Heart left ventricle (tissue), 13 donors: ENCODE measurements at regions not wholly inside any gene's neighbourhood (a gene's known extent, or its start where the extent isn't known, plus 50 kb on each side); places are given as distances from the start of the nearest gene placed in this dataset.

Experiments used
- POLR2A ChIP-seq, 2 donors: fragments of 450-650 bp; IDR thresholded peaks; one replicate each; pipeline ENCODE4 v1.6.1; 2017; ENCODE audit warnings: antibody characterized with exemption in 2 of 2, mild to moderate bottlenecking in 2 of 2, moderate library complexity in 2 of 2
- TF ChIP-seq, protein P1 (sequence below), 12 donors: fragments of 200-600 bp; sonication (generic) in 4 of 12; IDR thresholded peaks; one replicate each; pipeline versions ENCODE4 v1.5.0 to v1.8.0; 2018 to 2022; ENCODE audit warnings: antibody characterized with exemption in 12 of 12, mild to moderate bottlenecking in 5 of 12
- donor health status: ischemic (EF 13 %, LVEDD 7.1; RV severe dilation, severe dysfunction).
- donor health status: DM: no; HTN: yes; CAD: no.
- donor health status: DM: no; HTN: no; CAD: no.
- donor health status: ischemic (EF 25% LVEDD 6.9; RV normal size, moderate dysfunction).
- donor health status: ischemic (EF 25% LVEDD 5.7; RV mildly dilated, moderate dysfunction).
- donor health status: ischemic (EF 35%, LVEDD 5.7; RV mildly dilated, moderate dysfunction).
- donor health status: nonischemic (EF 11% LVEDD 7.7; RV severe dilation, severe dysfunction).
- donor health status: DM: yes; HTN: yes; CAD: no.
- donor health status: PGD.
- donor health status: ischemic (EF 29% LVEDD 5.4; RV normal size, mild dysfunction).
- donor health status: nonischemic (EF 23%, LVEDD 6.1; RV moderate dilation, normal function).

DNA sequence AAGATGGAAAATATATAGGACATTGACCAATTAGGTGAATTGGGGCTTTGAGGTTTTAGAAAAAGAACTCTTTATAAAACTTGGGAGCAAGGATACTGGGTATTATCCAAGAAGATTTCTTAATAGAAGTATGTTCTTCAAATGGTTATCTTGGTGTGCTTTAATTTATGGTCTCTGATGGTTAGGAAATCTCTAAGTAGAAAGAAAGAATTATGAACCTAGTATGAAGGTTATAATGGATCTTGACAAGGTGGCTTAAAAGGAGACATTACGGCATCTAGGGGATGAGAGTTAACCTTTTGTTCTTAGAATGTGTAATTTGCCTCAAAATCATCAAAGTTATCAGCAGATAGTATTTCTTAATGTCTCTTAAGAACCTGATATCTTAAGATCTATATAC is 210.4 kb upstream of the PRICKLE1 start:
- TF ChIP-seq, protein P1, sequence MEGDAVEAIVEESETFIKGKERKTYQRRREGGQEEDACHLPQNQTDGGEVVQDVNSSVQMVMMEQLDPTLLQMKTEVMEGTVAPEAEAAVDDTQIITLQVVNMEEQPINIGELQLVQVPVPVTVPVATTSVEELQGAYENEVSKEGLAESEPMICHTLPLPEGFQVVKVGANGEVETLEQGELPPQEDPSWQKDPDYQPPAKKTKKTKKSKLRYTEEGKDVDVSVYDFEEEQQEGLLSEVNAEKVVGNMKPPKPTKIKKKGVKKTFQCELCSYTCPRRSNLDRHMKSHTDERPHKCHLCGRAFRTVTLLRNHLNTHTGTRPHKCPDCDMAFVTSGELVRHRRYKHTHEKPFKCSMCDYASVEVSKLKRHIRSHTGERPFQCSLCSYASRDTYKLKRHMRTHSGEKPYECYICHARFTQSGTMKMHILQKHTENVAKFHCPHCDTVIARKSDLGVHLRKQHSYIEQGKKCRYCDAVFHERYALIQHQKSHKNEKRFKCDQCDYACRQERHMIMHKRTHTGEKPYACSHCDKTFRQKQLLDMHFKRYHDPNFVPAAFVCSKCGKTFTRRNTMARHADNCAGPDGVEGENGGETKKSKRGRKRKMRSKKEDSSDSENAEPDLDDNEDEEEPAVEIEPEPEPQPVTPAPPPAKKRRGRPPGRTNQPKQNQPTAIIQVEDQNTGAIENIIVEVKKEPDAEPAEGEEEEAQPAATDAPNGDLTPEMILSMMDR (IDR thresholded peaks at IDR 0.05), result no peak
- TF ChIP-seq POLR2A (IDR thresholded peaks at IDR 0.05), result no peak
